ENCODE measurements at regions not wholly inside any gene's neighbourhood (a gene's known extent, or its start where the extent isn't known, plus 50 kb on each side); places are given as distances from the start of the nearest gene placed in this dataset.

- TF ChIP-seq CTCF (IDR thresholded peaks at IDR 0.05): no peak
- no peak for TF ChIP-seq POLR2A (IDR thresholded peaks at IDR 0.05)
These were observed 80.6 kb upstream of the PRR20G start for GRCh38 chr3:127368186-127369032.
